Forelimb muscle (tissue), 1 donor: ENCODE measurements at regions not wholly inside any gene's neighbourhood (a gene's known extent, or its start where the extent isn't known, plus 50 kb on each side); places are given as distances from the start of the nearest gene placed in this dataset.
"Not testable (repeated sequence)": the region's sequence is repeated elsewhere in the genome, so short reads cannot be mapped to it uniquely, and the experiment has no call there.

Experiments
- DNase-seq: peaks from one replicate; pipeline ENCODE4 v3.0.0-alpha.2; 2013; ENCODE audit warnings: low read depth

DNA sequence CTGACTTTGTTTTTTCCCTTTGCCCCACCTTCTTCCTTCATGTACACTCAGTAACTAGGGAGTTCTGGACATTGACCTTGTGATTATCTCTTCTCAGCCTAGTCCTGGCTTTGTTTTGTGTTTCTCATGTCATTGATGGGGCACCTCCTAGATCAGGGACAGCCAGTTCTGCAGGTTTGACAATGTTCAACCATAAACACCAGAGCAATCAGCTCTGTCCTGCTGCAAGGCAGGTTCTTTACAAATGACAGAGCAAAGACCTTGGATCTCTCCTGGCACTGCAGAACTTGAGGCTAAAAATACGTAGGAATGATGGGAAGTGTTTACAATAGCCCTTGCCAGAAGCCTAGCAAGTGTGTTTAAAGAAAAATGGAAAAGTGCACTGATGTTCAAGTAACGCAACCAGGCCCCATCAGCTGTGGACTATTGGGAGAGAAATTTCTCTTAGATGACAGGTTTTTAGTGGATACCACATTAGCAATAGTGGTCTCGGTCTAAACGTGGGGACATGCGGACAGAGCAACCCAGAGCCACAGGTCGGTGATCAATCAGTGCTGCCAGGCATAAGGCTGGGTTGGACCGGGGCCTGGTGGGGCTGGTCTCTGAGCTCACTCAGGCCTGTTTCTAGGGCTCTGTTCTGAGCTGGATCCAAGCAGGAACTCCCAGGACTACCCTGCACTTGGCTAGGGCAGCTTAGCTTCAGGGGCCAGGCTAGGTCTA lies 76.8 kb downstream of the SOWAHC start:
- DNase-seq, result peak; percentile 20

DNA sequence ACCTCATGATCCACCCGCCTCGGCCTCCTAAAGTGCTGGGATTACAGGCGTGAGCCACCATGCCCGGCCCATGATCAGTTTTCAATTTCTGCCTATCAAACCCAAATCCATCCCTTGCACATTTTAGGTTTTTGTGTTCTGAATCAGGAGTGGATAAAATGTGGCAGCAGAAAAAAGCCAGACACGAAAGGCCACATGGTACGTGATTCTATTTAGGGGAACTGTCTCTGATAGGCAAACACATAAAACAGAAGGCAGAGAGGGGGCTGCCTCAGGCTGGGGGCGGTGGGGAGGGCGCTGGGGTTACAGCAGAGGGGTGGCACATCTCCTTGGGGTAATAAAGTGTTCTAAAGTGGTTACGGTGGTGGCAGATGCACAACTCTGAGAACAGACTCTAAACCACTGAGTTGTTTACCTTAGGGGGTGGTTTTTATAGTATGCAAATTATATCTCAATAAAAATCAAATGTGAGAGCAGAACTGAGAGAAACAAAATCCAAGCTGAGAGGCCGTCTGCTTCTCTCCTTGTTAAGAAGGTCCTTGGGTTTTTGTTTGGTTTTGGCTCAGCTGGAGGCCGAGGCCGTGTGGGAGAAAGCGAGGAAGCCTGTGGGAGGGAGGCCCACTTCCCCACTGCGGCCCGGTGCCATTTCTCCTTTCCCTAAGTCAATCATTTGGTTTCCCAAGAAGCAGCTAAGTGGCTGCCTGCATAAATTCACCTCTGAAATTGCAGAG lies 78.0 kb downstream of the SOWAHC start:
- DNase-seq, result no peak

DNA sequence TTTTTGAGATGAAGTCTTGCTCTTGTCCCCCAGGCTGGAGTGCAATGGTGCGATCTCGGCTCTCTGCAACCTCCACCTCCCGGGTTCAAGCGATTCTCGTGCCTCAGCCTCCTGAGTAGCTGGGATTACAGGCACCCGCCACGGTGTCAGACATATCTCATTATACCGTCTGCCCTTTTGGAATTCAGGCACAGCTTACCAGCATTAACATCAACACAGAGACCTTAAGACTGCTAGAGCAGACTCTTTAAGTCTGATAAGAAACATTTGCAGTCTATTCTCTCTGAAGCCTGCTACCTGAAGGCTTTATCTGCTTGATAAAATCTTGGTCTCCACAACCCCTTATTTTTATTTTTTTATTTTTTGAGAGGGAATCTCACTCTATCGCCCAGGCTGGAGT lies 78.7 kb downstream of the SOWAHC start:
- not testable (repeated sequence) for DNase-seq

DNA sequence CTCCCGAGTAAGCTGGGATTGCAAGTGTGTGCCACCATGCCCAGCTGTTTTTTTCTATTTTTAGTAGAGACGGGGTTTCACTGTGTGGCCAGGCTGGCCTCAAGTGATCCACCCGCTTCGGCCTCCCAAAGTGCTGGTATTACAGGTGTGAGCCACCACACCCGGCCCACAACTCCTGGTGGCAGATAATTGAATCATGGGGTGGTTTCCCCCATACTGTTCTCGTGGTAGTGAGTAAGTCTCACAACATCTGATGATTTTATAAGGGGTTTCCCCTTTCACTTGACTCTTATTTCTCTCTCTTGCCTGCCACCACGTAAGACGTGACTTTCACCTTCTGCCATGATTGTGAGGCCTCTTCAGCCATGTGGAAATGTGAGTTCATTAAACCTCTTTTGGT lies 79.1 kb downstream of the SOWAHC start:
- not testable (repeated sequence) for DNase-seq

DNA sequence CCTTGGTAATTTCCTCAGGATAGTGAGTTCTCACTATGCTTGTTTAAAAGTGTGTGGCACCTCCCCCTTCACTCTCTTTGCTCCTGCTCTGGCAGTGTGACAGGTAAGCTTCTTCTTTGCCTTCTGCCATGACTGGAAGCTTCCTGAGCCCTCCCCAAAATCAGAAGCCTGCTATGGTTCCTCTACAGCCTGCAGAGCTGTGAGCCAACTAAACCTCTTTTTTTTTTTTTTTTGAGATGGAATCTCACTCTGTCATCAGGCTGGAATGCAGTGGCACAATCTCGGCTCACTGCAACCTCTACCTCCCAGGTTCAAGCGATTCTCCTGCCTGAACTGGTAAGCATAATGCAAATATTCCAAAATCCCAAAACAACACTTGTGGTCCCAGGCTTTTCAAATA lies 80.0 kb downstream of the SOWAHC start:
- DNase-seq, result no peak

DNA sequence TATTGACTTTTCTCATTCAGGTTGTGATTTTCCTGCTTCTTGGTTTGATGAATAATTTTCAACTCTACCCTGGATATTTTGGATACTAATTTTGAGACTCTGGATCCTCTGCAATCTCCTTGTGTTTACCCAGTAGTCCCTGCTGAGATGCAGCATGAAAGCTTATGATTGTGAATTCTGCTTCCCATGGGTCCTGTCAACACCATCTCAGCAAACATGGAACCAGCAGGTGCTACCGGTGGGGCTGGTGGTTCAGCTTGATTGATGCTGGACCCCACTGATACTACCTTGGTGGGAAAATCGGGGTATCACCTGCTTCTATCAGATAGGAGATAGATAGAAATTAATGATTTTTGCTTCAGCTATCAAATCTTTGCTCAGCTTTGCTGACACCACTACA lies 81.1 kb downstream of the SOWAHC start:
- DNase-seq, result no peak

DNA sequence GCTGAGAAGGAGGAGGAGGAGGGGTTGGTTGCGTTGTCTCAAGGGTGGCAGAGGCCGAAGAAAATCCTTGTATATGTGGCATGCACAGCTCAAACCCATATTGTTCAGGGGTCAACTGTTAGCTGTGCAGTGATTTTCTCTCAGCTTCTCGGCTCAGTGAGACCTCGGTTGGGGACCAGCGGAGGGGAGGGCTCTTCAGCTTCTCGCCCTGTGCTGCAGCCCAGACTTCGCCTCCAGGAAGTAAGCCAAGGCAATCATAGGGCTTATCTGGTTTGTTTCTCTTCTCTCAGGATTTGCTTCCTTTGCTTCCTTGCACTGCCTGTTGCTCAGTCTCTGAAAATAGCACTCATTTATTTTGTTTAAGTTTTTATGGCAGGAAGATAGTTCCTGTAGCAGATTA lies 85.5 kb downstream of the SOWAHC start:
- DNase-seq, result no peak

DNA sequence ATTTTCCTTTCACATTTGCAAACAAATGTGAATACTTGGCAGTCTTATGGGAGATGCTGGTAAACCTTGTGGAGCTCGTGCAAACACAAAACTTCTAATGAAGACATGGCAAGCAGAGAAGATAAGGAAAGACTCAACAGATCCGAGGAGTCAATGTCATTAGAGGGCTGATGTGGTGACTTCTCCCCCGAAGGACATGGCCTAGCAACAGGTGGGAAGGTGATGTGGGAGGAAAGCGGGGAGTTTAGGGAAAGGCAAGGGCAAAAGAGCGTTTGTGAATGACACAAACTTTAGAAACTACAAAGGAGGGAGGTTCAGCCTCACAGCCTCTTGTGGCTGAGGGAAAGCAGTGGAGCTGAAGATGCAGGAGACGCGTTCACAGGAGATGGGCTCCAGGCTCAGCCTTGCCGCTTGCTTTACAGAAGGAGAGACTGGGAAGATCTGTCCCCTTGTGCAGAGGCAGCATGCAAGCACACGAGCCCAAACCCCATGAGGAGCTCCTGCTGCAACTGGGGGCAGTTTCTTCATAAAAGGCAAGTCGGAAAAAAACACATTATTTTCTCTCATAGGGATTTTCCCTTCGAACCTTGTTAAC lies 86.6 kb downstream of the SOWAHC start:
- DNase-seq, result no peak

DNA sequence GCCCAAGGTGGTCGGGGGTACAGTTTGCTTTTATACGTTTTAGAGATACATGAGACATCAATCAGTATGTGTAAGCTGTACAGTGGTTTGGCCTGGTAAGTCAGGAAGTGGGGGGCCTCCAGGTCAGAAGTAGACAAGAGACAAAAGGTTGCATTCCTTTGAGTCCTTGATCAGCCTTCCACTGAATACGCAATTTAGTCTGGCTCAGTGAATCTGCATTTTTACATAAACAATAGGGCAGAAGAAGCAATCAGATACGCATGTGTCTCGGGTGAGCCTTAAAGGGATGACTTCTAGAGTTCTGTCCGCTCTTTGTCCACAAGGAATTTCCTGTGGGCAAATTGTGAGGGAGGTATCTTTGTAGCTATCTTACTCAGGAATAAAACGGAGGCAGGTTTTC lies 87.2 kb downstream of the SOWAHC start:
- DNase-seq, result no peak

DNA sequence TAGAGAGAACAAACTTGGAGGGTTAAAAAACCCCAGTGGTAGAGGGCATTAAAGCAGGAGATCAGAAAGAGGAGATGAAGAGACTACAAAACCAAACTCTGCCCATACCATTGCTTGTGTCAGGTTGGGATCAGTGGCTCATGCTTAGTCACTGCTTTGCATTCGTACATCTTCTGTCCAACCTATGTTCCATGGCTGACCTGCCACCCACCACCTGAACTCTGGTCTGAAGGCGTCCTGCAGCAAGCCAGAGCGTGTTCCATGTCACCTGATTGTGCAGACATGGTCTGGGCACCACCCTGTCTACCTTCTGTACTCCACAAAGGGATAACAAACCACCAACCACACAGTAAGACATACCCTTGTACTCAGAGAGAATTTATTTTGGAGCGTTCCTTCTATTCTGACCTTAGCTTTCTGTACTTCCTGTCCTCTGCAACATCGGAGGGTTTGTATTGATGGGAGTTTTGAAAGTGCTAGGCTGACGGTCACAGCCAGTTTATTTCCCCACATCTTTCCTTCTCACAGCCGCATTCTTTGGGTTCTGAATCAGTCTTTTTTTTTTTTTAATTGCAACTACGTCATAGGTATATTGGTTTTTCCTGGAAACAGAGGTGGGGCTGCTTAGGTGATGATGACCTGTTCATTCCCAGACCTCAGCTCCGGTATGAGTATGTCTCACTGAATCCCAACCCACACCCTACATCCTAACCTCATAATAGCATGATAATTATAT lies 88.3 kb downstream of the SOWAHC start:
- DNase-seq, result no peak

DNA sequence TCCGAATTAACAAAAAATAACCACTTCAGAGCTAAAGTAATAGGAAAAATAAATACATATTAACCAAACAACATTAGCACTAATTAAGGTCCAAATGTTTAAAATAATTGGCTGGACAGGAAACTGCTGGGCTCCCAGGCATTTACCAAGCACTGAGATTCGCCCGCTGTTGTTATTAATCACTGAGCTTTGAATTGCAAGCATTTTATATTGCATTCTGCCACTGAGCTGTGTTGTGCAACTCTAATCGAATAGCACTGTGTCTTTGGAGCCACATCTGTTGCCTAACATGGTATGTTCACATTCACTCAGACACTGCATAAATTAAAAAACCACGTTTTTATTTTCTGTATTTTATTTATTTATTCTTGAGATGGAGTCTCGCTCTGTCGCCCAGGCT lies 88.9 kb downstream of the SOWAHC start:
- DNase-seq, result no peak

DNA sequence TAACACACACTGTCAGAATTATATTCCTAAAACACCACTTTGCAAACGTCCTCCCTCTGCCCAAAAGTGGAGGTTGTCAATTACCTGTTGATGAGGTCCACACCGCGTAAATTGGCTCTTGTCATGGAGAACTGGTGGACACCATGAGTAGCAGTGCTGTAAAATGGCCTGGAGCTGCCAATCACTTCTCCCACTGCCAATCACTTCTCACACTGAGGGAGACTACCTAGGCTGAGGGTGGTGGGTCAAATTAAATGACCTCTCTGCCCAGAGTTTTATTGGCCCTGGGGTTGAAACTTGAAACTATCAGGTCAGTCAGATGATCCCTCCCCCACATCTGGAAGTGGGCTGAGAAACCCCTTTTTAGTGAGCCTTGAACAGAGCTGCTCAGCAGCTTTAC lies 89.6 kb downstream of the SOWAHC start:
- no peak for DNase-seq

DNA sequence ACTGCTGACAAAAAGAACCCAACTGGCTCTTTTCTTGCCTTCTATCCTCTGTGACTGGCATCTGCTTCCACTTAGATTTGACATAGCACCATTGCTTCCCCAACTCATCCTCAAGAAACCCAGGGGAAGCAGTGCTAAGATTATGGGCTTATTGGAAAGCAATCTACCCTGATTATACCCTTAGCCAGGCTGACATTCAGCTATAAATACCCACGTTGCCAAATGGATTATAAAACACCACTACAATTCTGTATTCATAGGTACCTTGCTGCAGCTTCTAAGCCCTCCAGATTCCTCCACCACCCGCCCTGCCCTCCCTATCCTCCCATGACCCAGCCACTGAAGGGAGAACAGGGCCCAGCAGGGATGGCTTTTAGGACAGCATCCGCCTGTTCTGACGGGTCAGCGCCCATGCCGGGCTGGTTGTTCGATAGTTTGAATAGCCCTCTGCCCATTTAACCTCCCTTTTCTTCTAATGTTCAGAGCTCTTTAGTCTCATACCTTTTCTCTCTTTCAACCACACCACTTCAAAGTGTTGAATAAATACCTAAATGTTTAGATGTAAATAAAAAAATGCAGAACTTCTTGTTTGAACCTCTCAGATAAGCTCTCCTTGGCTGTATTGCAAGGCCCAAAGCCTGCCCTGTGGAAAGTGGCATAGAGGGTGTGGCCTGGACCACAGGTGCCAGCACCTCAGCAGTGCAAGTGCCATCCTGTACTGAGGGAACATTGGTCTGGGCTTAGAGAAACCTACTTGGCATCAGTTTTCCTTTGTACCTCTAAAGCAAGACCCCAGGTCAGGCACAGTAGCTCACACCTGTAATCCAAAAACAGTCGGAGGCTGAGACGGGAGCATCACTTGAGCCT lies 86.6 kb upstream of the RGPD5 start:
- no peak for DNase-seq

DNA sequence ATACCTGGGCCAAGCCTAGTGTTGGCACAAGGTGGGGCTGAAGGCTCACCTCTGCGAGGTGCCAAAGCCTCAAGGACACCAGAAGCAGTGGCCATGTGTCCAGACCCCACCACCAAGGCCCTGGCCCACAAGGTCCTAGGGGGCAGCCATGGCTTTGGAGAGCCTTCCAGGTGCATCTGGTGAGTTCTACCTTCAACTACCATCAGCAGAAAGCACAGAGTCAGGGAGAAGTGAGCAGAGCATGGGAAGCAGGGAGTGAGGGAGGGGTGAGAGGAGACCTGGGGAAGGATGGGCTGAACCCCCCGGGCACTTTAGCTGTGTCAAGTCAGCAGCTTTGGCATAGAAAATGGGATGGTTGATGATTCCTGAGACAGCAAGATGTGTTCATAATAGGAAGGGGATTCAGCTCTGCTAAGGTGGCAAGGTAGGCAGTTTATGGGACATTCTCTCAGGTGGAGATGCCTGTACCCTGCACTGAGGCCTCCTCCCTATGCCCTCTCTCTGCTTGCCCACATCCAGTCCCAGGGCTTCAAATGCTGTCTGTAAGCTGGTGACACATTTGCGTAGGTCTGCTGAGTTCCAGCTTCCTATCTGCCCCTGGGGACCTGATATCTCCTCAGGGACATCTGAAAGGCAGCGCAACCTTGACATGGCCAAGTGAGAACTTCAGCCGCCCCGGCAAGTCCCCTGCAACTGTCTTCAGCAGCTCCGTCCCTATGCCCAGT lies 83.4 kb upstream of the RGPD5 start:
- no peak for DNase-seq

DNA sequence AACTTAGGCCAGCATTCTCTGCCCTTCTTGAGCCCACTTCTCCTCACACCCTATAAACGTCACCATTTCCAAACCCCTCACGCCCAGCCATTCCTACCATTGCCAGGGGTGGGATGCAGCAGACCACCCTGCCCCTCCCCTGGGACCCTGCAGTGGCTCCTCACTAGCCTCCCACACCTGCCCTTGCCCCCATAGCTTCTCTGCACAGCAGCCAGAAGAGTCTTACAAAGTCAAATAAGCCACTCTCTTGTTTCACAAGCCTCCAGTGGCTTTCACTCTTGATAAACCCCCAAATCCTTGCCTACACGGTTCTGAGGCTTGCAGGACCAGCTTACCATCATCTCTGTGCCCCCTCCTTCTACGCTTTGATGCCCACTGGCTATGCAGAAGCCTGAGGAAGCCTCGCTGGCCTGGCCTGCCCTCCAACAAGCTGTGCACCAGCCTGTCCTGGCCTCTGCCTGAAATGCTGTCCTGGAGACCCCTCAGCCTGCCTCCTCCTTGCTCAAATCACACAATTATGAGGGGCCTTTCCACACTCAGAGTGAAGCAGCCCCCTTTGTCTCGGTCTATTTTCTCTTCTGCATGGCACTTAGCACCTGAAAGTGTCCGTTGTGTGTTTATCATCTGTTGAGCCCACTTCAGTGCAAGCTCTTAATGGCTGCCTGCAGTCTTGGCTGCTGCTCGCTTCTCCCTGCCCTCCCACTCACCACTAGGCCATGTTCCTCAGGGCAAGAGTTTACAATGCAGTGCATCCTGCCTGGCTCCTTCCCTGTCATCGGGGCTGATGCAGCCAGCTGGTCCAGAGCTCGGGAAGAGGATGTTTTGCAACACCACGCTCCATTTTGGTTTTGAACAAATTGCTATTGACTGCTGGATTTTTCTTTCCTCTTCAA lies 82.6 kb upstream of the RGPD5 start:
- no peak for DNase-seq

DNA sequence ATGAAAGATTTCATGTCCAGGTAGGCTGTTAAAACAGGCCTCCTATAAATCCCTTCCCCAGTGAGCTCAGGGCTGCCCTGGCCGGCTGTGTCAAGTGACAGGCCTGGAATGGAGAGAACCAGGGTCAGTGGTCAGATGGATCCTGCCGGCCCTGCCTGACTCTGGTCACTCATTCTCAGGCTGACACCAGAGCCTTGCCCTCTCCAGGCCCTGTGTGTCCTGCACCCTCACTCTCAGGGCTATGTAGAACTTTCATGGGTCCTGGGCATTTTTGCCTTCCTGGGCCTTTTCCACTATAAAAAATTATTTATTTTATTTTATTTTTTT lies 82.0 kb upstream of the RGPD5 start:
- DNase-seq, result no peak

DNA sequence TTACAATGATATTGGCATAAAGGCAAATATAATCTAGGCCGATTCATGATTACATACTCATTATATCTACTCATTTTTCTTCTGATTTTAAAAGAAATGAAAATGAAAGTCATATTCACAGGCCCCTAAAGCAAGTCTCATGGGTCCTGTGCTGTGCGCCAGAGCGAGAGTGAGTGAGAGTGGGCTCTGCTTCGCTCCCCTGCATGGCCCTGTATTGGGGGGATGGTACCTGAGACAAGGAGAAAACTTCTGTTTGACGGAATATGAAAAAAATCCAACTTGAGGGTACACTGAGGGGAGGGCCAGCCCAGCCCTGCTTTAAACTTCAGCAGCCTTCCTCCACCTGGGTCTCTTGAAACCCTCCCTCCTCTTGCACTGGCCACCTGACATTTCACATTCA lies 81.4 kb upstream of the RGPD5 start:
- no peak for DNase-seq

DNA sequence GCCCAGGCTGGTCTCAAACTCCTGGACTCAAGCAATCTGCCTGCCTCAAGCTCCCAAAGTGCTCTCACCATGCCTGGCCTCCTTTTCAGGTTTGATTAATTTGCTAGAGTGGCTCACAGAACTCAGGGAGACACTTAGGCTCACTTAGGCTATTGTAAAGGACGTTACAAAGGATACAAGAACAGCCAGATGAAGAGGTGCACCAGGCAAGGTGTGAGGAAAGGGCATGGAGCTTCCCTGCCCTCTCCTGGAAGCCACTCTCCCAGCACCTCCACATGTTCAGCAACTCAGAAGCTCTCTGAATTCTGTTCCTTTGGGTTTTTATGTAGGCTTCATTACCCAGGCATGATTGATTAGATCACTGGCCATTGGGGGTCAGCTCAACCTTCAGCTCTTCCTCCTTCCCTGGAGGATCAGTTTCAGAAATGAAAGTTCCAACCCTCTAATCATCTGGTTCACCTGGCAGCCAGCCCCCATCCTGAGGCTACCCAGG lies 78.7 kb upstream of the RGPD5 start:
- no peak for DNase-seq

DNA sequence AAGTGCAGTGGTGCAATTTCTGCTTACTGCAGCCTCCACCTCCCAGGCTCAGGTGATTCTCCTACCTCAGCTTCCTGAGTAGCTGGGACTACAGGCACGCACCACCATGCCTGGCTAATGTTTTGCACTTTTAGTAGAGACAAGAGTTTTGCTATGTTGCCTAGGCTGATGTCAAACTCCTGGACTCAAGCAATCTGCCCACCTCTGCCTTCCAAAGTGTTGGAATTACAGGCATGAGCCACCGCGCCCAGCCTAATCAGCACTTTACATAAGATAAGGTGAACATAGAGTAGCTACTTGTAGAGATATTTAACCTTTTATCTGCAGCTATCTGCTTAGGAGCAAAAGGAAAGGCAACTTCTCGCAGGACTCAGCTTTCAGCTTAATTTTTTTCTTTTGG lies 77.5 kb upstream of the RGPD5 start:
- not testable (repeated sequence) for DNase-seq

DNA sequence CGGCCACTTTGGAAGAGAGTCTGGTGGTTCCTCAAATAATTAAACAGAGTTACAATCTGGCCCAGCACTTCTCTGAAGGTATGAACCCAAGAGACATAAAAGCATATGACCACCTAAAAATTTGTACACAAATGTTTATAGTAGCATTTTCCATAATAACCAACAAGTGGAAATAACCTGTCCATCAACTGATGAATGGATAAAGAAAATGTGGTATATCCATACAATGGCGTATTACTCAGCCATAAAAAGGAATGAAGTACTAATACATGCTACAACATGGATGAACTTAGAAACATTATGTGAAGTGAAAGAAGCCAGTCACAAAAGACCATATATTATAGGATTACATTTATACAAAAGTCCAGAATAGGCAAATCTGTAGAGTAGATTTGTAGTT lies 76.0 kb upstream of the RGPD5 start:
- no peak for DNase-seq
